ENCODE measurements at regions not wholly inside any gene's neighbourhood (a gene's known extent, or its start where the extent isn't known, plus 50 kb on each side); places are given as distances from the start of the nearest gene placed in this dataset.

DNA sequence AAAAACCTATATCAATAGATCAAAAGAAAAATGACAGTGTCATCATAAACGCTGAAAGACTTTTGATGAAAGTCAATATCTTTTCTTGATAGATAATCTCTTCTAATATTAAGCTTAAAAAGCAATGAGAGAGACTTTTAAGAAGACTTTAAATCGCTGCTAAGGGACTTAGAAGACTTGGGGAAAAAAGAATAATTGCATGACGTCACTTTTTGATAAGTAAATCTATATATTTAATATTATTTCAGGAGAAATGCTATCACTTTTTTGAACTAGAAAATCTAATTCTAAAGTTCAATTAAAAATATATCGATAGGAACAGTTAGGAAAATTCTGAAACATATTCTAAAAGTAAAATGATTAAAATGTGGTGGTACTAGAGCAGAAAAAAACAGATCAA, 78.7 kb upstream of the TSHZ2 start:
- Histone ChIP-seq H3K27me3 (ENCODE audit: insufficient read depth, low read length) (no peaks in the 10 kb centered on the region), H3K4me1 (ENCODE audit: control insufficient read depth, insufficient read depth, low read length, unreplicated experiment) (no peaks in the 10 kb centered on the region), H3K36me3 (ENCODE audit: insufficient read depth, low read length) (no peaks in the 10 kb centered on the region), H3K4me3 (ENCODE audit: low read depth, low read length) (no peak overlapping the region), H3K79me2 (ENCODE audit: control insufficient read depth, insufficient read depth, low read length, unreplicated experiment) (no peaks in the 10 kb centered on the region), H2AFZ (ENCODE audit: low read length, unreplicated experiment) (no peak overlapping the region), H3K27ac (ENCODE audit: low read depth, low read length) (no peak overlapping the region)

DNA sequence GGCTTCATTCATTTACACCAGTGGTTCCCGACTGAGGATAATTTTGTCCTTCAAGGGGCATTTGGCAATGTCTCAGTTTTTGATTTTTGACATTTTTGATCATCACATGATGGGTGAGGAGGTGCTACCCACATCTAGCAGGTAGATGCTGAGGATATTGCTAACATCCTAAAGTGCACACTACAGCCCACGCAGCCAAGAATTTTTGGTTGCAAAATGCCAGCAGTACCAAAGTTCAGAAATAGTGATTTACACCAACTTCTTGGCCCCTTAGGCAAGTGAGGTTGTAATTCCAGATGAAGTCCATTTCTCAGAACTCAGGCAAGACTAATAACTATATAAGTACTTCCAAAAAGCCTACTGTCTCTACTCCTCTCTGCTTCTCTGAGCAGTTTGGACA, 80.1 kb upstream of the TSHZ2 start:
- Histone ChIP-seq H3K4me1 (ENCODE audit: control insufficient read depth, insufficient read depth, low read length, unreplicated experiment) (no peaks in the 10 kb centered on the region), H3K36me3 (ENCODE audit: insufficient read depth, low read length) (no peaks in the 10 kb centered on the region), H2AFZ (ENCODE audit: low read length, unreplicated experiment) (no peak overlapping the region), H3K79me2 (ENCODE audit: control insufficient read depth, insufficient read depth, low read length, unreplicated experiment) (no peaks in the 10 kb centered on the region), H3K27ac (ENCODE audit: low read depth, low read length) (no peak overlapping the region), H3K4me3 (ENCODE audit: low read depth, low read length) (no peak overlapping the region), H3K27me3 (ENCODE audit: insufficient read depth, low read length) (no peaks in the 10 kb centered on the region)

DNA sequence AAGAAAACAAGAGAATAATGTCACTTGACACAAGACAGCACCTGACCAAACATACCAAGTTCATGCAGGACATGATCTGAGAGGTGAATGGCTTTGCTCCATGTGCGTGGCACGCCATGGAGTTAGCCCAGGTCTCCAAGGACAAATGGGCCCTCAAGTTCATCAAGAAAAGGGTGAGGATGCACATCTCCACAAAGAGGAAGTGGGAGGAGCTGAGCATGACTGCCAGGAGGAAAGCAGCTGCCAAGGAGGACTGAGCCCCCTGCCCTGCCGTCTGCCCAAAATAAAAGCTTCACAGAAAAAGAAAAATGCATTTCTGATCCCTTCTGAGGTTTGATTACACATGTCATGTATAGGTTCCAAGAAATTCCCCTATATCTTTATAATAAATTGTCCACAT, 82.0 kb upstream of the TSHZ2 start:
- Histone ChIP-seq H3K36me3 (ENCODE audit: insufficient read depth, low read length) (no peaks in the 10 kb centered on the region), H3K27ac (ENCODE audit: low read depth, low read length) (no peak overlapping the region), H2AFZ (ENCODE audit: low read length, unreplicated experiment) (no peak overlapping the region), H3K4me1 (ENCODE audit: control insufficient read depth, insufficient read depth, low read length, unreplicated experiment) (no peaks in the 10 kb centered on the region), H3K27me3 (ENCODE audit: insufficient read depth, low read length) (no peaks in the 10 kb centered on the region), H3K79me2 (ENCODE audit: control insufficient read depth, insufficient read depth, low read length, unreplicated experiment) (no peaks in the 10 kb centered on the region), H3K4me3 (ENCODE audit: low read depth, low read length) (no peak overlapping the region)

DNA sequence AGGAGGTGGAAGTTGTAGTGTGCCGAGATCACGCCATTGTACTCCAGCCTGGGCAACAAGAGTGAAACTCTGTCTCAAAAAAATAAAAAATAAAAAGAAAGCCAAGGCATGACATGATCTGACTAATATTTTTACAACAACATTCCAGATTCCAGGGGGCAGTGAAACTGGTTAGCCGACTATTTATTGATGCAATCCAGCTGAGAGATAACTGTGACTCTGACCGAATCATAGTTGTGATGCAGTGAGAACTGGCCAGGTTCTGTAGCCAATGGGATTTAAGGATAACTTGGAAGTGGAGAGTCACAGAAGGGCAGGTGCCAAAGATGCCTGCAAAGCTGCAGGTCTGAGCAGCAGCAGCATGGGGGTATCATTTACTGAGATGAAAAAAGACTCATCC, 82.9 kb upstream of the TSHZ2 start:
- Histone ChIP-seq H3K27me3 (ENCODE audit: insufficient read depth, low read length) (no peaks in the 10 kb centered on the region), H3K79me2 (ENCODE audit: control insufficient read depth, insufficient read depth, low read length, unreplicated experiment) (no peaks in the 10 kb centered on the region), H2AFZ (ENCODE audit: low read length, unreplicated experiment) (no peak overlapping the region), H3K36me3 (ENCODE audit: insufficient read depth, low read length) (no peaks in the 10 kb centered on the region), H3K4me3 (ENCODE audit: low read depth, low read length) (no peak overlapping the region), H3K27ac (ENCODE audit: low read depth, low read length) (no peak overlapping the region), H3K4me1 (ENCODE audit: control insufficient read depth, insufficient read depth, low read length, unreplicated experiment) (no peaks in the 10 kb centered on the region)

DNA sequence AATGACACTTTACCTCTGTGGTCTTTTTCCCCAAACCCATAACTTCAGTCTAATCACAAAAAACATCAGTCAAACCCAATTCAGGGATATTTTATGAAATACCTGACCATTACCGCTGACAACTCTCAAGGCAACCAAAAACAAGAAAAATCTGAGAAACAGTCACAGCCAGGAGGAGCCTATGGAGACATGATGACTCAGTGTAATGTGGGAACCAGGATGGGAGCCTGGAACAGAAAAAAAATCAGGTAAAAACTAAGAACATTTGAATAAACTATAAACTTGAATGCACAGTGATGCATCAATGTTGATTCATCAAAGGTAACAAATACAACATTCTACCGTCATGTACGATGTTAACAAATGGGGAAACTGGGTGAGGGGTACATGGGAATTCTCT, 84.1 kb upstream of the TSHZ2 start:
- Histone ChIP-seq H3K36me3 (ENCODE audit: insufficient read depth, low read length) (no peaks in the 10 kb centered on the region), H3K27ac (ENCODE audit: low read depth, low read length) (no peak overlapping the region), H2AFZ (ENCODE audit: low read length, unreplicated experiment) (no peak overlapping the region), H3K27me3 (ENCODE audit: insufficient read depth, low read length) (no peaks in the 10 kb centered on the region), H3K4me3 (ENCODE audit: low read depth, low read length) (no peak overlapping the region), H3K79me2 (ENCODE audit: control insufficient read depth, insufficient read depth, low read length, unreplicated experiment) (no peaks in the 10 kb centered on the region), H3K4me1 (ENCODE audit: control insufficient read depth, insufficient read depth, low read length, unreplicated experiment) (no peaks in the 10 kb centered on the region)

DNA sequence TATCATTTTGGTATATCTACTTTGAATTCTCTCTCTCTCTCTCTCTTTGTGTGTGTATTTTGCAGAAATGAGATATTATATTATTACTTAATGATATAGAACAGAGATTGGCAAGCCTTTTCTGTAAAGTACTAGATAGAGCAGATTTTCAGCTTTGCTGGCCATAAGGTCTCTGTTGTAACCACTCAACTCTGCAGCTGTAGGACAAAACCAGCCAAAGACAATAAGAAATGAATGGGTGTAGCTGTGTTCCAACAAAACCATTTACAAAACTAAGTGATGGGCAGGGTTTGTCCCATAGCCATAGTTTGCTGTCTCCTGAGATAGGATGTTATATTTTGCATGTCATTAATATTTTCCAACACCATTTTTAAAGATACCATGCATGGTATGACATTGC, 91.2 kb upstream of the TSHZ2 start:
- Histone ChIP-seq H3K27me3 (ENCODE audit: insufficient read depth, low read length) (no peaks in the 10 kb centered on the region), H2AFZ (ENCODE audit: low read length, unreplicated experiment) (no peak overlapping the region), H3K27ac (ENCODE audit: low read depth, low read length) (no peak overlapping the region)

DNA sequence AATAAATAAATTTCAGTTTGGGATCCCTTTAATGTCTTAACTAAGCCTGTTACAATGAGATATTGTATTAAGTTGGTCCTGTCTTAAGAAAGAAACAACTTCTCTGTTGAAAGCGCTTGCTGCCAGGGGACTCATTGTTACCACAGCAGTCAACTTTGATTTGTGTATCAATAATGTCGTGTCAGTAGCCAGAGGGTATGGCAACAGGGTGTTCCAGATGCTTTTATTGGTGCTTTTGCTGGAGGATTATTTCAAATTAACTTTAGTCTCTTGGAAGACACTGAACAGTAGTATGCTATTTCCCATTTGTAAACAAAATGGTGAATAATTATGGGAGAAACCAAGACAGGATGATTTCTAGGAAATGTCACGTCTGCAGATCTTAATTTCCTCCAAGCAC, 91.9 kb upstream of the TSHZ2 start:
- Histone ChIP-seq H2AFZ (ENCODE audit: low read length, unreplicated experiment) (no peak overlapping the region), H3K27ac (ENCODE audit: low read depth, low read length) (no peak overlapping the region), H3K4me1 (ENCODE audit: control insufficient read depth, insufficient read depth, low read length, unreplicated experiment) (no peaks in the 10 kb centered on the region), H3K4me3 (ENCODE audit: low read depth, low read length) (no peak overlapping the region), H3K79me2 (ENCODE audit: control insufficient read depth, insufficient read depth, low read length, unreplicated experiment) (no peaks in the 10 kb centered on the region), H3K27me3 (ENCODE audit: insufficient read depth, low read length) (no peaks in the 10 kb centered on the region), H3K36me3 (ENCODE audit: insufficient read depth, low read length) (no peaks in the 10 kb centered on the region)

More for the DNA sequence above, 91.2 kb upstream of the TSHZ2 start:
- no peaks in the 10 kb centered on the region for H3K4me1 ChIP-seq (ENCODE audit: control insufficient read depth, insufficient read depth, low read length, unreplicated experiment)
- H3K4me3 ChIP-seq (ENCODE audit: low read depth, low read length), result no peak overlapping the region
- no peaks in the 10 kb centered on the region for H3K79me2 ChIP-seq (ENCODE audit: control insufficient read depth, insufficient read depth, low read length, unreplicated experiment)
- H3K36me3 ChIP-seq (ENCODE audit: insufficient read depth, low read length), result no peaks in the 10 kb centered on the region

DNA sequence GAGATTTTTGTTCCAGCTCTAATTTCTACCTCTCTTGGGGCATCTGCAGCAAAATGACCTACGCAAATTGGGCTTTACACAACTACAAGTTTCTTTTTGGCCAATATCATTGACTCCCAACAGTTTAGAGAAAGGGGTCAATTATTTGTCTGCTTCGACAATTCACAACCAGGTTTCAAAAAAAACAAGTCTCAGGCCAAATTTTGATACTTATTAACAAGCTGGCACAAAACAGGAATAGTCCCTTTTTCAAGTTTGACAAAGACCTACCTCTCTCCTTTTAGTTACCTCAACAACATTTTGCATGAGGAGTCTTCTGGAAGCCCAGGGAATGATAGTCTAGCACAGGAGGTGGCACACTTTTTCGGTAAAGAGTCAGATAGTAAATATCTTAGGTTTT, 97.9 kb upstream of the TSHZ2 start:
- no peak overlapping the region for H2AFZ ChIP-seq (ENCODE audit: low read length, unreplicated experiment)

DNA sequence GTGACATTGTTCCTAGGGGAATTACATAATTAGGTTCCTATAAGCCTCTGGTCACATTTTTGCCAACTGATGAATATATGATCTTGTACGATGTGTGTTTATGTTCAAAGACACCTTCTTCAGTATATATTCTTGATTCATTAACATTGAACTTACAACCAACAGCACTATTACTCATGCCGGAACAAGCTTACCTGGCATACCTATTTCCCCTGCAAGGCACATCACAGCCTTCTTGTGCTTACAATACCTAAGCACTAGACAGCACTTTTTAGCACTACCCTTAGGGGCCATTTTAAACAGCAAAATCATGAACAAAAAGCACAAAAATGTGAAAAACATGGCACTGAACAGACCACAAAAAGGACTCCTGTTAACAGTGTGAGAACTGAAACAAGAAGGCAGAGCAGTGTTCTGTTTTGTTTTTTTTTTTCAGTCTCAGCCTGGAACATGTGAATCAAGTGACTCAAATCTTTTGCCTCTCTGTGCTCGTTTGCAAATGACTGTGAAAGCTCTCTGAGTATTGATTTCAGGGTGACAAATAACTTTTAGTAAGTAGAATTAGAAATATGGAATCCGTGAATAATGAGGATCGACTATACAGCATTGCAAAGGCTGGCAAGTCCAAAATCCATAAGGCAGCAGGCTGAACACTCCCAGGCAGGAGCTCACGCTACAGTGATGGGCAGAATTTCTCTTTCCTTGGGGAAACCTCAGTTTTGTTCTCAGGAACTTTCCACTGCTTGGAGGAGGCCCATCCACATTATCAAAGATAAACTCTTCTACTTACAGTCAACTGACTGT, 102.3 kb upstream of the TSHZ2 start:
- Histone ChIP-seq H3K4me1 (ENCODE audit: control insufficient read depth, insufficient read depth, low read length, unreplicated experiment) (no peaks in the 10 kb centered on the region), H3K36me3 (ENCODE audit: insufficient read depth, low read length) (no peaks in the 10 kb centered on the region), H3K27ac (ENCODE audit: low read depth, low read length) (no peak overlapping the region), H3K79me2 (ENCODE audit: control insufficient read depth, insufficient read depth, low read length, unreplicated experiment) (no peaks in the 10 kb centered on the region), H3K27me3 (ENCODE audit: insufficient read depth, low read length) (no peaks in the 10 kb centered on the region), H2AFZ (ENCODE audit: low read length, unreplicated experiment) (no peak overlapping the region), H3K4me3 (ENCODE audit: low read depth, low read length) (no peak overlapping the region)

More for the DNA sequence above, 97.9 kb upstream of the TSHZ2 start:
- Histone ChIP-seq H3K27ac (ENCODE audit: low read depth, low read length) (no peak overlapping the region), H3K27me3 (ENCODE audit: insufficient read depth, low read length) (no peaks in the 10 kb centered on the region), H3K4me1 (ENCODE audit: control insufficient read depth, insufficient read depth, low read length, unreplicated experiment) (no peaks in the 10 kb centered on the region), H3K79me2 (ENCODE audit: control insufficient read depth, insufficient read depth, low read length, unreplicated experiment) (no peaks in the 10 kb centered on the region), H3K36me3 (ENCODE audit: insufficient read depth, low read length) (no peaks in the 10 kb centered on the region), H3K4me3 (ENCODE audit: low read depth, low read length) (no peak overlapping the region)

DNA sequence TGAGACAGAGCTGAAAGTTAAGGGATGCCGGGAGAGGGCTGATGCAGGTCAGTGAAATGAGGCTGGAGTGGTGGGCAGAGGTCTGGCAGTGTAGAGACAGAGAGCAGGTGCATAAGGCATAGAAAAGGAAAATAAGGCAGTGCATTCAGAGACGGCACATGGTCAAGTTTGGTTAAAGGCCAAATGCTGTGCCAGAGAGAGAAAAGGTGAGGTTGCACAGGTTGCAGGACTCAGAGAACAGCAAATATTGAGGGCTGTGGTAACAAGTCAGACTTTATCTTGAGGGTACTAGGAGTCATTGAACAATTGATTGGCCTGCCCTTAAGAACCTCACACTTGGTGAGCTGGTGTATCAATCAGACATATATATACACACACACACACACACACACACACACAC, 102.9 kb upstream of the TSHZ2 start:
- Histone ChIP-seq H3K27me3 (ENCODE audit: insufficient read depth, low read length) (no peaks in the 10 kb centered on the region), H2AFZ (ENCODE audit: low read length, unreplicated experiment) (no peak overlapping the region), H3K36me3 (ENCODE audit: insufficient read depth, low read length) (no peaks in the 10 kb centered on the region), H3K27ac (ENCODE audit: low read depth, low read length) (no peak overlapping the region), H3K4me3 (ENCODE audit: low read depth, low read length) (no peak overlapping the region), H3K79me2 (ENCODE audit: control insufficient read depth, insufficient read depth, low read length, unreplicated experiment) (no peaks in the 10 kb centered on the region), H3K4me1 (ENCODE audit: control insufficient read depth, insufficient read depth, low read length, unreplicated experiment) (no peaks in the 10 kb centered on the region)

DNA sequence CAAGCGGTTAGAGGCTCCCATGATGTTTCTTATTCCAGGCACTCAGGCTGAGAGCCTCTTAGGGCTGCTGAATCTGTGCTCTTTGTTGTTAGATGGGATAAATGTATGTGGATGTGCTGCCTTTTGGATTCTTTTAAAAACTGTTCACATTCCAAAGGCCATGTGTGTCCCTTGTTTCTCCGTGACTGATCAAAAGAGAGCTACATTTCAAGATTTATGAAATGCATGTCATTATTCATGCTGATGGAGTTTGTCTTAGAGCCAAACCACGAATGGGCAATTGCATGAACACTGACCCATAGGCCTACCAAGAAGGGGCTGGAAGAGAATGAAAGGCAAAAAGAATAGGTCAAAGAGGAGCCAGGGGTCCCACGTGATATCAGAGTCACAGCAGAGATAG, 104.9 kb upstream of the TSHZ2 start:
- Histone ChIP-seq H3K27ac (ENCODE audit: low read depth, low read length) (no peak overlapping the region), H2AFZ (ENCODE audit: low read length, unreplicated experiment) (no peak overlapping the region), H3K4me3 (ENCODE audit: low read depth, low read length) (no peak overlapping the region), H3K79me2 (ENCODE audit: control insufficient read depth, insufficient read depth, low read length, unreplicated experiment) (no peaks in the 10 kb centered on the region), H3K36me3 (ENCODE audit: insufficient read depth, low read length) (no peaks in the 10 kb centered on the region), H3K4me1 (ENCODE audit: control insufficient read depth, insufficient read depth, low read length, unreplicated experiment) (no peaks in the 10 kb centered on the region), H3K27me3 (ENCODE audit: insufficient read depth, low read length) (no peaks in the 10 kb centered on the region)

Data from ACC112 (cell line).